ENCODE measurements at regions not wholly inside any gene's neighbourhood (a gene's known extent, or its start where the extent isn't known, plus 50 kb on each side); places are given as distances from the start of the nearest gene placed in this dataset.
"Not testable (repeated sequence)": the region's sequence is repeated elsewhere in the genome, so short reads cannot be mapped to it uniquely, and the experiment has no call there.

DNA sequence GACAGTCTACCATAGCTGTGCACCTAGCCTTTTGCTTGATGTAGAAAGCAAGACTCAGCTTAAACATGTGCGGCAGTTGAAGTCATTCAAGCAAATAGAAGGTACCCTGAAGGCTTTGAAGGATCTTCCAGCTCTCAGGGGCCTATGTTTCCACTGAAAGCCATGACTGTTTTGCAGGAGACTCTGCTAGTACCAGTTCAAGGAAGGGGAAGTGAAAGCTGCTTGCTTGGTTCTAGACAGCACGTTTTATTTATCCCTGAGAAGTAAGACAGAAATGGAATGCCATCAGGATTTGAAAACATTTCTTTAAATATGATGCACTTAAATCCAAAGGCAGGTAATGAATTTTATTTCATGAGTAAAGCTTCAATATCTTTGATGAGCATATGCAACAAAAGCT, 311.4 kb downstream of the PDCD6IP start:
- no peaks in the 10 kb centered on the region for H3K4me1 ChIP-seq (ENCODE audit: control insufficient read depth, insufficient read depth, low read length, unreplicated experiment)
- no peak overlapping the region for H3K4me3 ChIP-seq (ENCODE audit: low read depth, low read length)
- H3K27ac ChIP-seq (ENCODE audit: low read depth, low read length) = no peak overlapping the region
- no peak overlapping the region for H2AFZ ChIP-seq (ENCODE audit: low read length, unreplicated experiment)
- H3K79me2 ChIP-seq (ENCODE audit: control insufficient read depth, insufficient read depth, low read length, unreplicated experiment) = no peaks in the 10 kb centered on the region
- no peaks in the 10 kb centered on the region for H3K36me3 ChIP-seq (ENCODE audit: insufficient read depth, low read length)
- peaks cover 9% of the 10 kb centered on the region; the same call in 1 of the 2 replicates for H3K27me3 ChIP-seq (ENCODE audit: insufficient read depth, low read length)

DNA sequence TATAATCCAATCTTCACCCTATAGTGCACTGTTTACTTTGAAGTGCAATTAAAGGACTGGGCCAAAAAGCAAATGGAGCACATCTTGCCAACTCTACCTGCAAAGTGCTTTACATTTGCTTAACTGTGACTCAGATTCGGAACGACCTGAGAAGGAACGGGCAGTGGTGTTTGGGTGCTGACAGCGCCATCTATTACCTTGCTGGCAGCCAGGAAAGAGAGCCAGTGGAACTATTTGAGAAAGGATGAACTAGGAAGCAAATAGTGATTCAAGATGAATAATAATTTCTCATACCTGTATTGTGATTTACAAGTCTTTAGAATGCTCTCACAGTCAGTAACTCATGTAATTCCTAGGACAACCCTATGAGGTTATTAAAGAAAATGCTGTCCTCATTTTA, 312.9 kb downstream of the PDCD6IP start:
- no peaks in the 10 kb centered on the region for H3K79me2 ChIP-seq (ENCODE audit: control insufficient read depth, insufficient read depth, low read length, unreplicated experiment)
- no peaks in the 10 kb centered on the region for H3K36me3 ChIP-seq (ENCODE audit: insufficient read depth, low read length)
- no peak overlapping the region for H2AFZ ChIP-seq (ENCODE audit: low read length, unreplicated experiment)
- no peaks in the 10 kb centered on the region for H3K4me1 ChIP-seq (ENCODE audit: control insufficient read depth, insufficient read depth, low read length, unreplicated experiment)
- no peak overlapping the region for H3K27ac ChIP-seq (ENCODE audit: low read depth, low read length)
- no peaks in the 10 kb centered on the region for H3K27me3 ChIP-seq (ENCODE audit: insufficient read depth, low read length)
- H3K4me3 ChIP-seq (ENCODE audit: low read depth, low read length) = no peak overlapping the region

GRCh38 chr3:34112261-34112660, 313.8 kb downstream of the PDCD6IP start:
- not testable (repeated sequence) for H3K27ac ChIP-seq (ENCODE audit: low read depth, low read length); H3K79me2 ChIP-seq (ENCODE audit: control insufficient read depth, insufficient read depth, low read length, unreplicated experiment); H3K4me3 ChIP-seq (ENCODE audit: low read depth, low read length); H3K36me3 ChIP-seq (ENCODE audit: insufficient read depth, low read length); H3K4me1 ChIP-seq (ENCODE audit: control insufficient read depth, insufficient read depth, low read length, unreplicated experiment); H2AFZ ChIP-seq (ENCODE audit: low read length, unreplicated experiment); H3K27me3 ChIP-seq (ENCODE audit: insufficient read depth, low read length)

DNA sequence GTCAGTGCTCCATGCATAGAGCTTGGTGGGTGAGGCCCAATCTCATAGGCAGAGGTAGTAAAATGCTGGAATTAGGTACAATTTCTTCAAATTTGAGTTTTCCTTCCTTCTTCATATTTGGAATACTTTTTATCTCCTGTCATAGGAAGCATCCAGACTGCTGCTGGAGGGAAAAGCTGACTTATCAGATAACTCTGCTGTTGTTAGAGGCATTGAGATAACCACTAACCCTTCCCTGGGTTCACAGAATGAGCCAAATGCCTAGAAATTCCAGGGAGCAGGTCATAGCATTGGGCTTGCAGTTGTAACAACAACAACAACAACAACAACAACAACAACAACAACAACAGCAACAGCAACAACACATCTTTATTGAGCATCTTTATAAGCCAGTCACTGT, 332.7 kb downstream of the PDCD6IP start:
- Histone ChIP-seq H3K27ac (ENCODE audit: low read depth, low read length) (no peak overlapping the region), H2AFZ (ENCODE audit: low read length, unreplicated experiment) (no peak overlapping the region), H3K4me3 (ENCODE audit: low read depth, low read length) (no peak overlapping the region), H3K79me2 (ENCODE audit: control insufficient read depth, insufficient read depth, low read length, unreplicated experiment) (no peaks in the 10 kb centered on the region), H3K27me3 (ENCODE audit: insufficient read depth, low read length) (peaks cover 3% of the 10 kb centered on the region; the same call in 1 of the 2 replicates), H3K36me3 (ENCODE audit: insufficient read depth, low read length) (no peaks in the 10 kb centered on the region), H3K4me1 (ENCODE audit: control insufficient read depth, insufficient read depth, low read length, unreplicated experiment) (no peaks in the 10 kb centered on the region)

DNA sequence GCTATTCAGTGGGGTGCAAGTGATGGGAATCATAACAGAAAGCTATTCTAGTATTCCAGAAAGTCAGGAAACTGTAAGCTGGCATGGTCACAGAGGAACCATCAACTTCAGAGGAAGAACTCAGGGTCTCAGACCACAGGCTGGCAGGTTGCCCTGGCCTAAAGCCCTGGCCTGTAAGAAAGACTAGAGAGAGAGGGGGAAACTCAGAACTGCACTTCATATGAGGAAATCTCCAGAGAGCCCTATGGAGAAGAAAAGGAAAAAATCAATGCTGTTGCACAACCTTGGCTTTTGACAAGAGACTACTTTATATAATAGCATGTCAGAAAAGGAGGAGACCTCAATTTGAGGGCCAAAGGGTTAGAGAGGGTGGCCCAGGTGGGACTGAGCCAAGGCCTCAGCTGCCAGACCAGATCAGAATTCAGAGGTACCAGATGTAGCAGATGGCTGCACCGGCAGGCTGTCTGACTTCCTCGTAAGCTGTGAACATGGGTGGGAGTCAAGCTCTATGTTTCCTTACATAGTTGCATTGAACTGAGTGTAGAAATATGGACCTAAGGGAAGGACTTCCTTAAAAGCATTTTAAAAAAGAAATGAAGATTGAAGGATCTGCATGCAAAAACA, 333.8 kb downstream of the PDCD6IP start:
- H3K4me1 ChIP-seq (ENCODE audit: control insufficient read depth, insufficient read depth, low read length, unreplicated experiment) = no peaks in the 10 kb centered on the region
- H3K79me2 ChIP-seq (ENCODE audit: control insufficient read depth, insufficient read depth, low read length, unreplicated experiment) = no peaks in the 10 kb centered on the region
- H2AFZ ChIP-seq (ENCODE audit: low read length, unreplicated experiment) = no peak overlapping the region
- no peaks in the 10 kb centered on the region for H3K36me3 ChIP-seq (ENCODE audit: insufficient read depth, low read length)
- no peak overlapping the region for H3K27ac ChIP-seq (ENCODE audit: low read depth, low read length)
- H3K27me3 ChIP-seq (ENCODE audit: insufficient read depth, low read length) = peaks cover 3% of the 10 kb centered on the region; the same call in 1 of the 2 replicates
- no peak overlapping the region for H3K4me3 ChIP-seq (ENCODE audit: low read depth, low read length)

GRCh38 chr3:34139566-34139965, 341.1 kb downstream of the PDCD6IP start:
- no peak overlapping the region for H2AFZ ChIP-seq (ENCODE audit: low read length, unreplicated experiment)
- H3K27me3 ChIP-seq (ENCODE audit: insufficient read depth, low read length) = no peaks in the 10 kb centered on the region
- H3K4me3 ChIP-seq (ENCODE audit: low read depth, low read length) = no peak overlapping the region

GRCh38 chr3:34140616-34141015, 342.2 kb downstream of the PDCD6IP start:
- H3K4me1 ChIP-seq (ENCODE audit: control insufficient read depth, insufficient read depth, low read length, unreplicated experiment) = no peaks in the 10 kb centered on the region
- H3K79me2 ChIP-seq (ENCODE audit: control insufficient read depth, insufficient read depth, low read length, unreplicated experiment) = no peaks in the 10 kb centered on the region
- H3K36me3 ChIP-seq (ENCODE audit: insufficient read depth, low read length) = no peaks in the 10 kb centered on the region
- no peak overlapping the region for H3K4me3 ChIP-seq (ENCODE audit: low read depth, low read length)
- no peaks in the 10 kb centered on the region for H3K27me3 ChIP-seq (ENCODE audit: insufficient read depth, low read length)
- H3K27ac ChIP-seq (ENCODE audit: low read depth, low read length) = no peak overlapping the region
- H2AFZ ChIP-seq (ENCODE audit: low read length, unreplicated experiment) = no peak overlapping the region

More at GRCh38 chr3:34139566-34139965, 341.1 kb downstream of the PDCD6IP start:
- H3K4me1 ChIP-seq (ENCODE audit: control insufficient read depth, insufficient read depth, low read length, unreplicated experiment) = no peaks in the 10 kb centered on the region
- no peaks in the 10 kb centered on the region for H3K79me2 ChIP-seq (ENCODE audit: control insufficient read depth, insufficient read depth, low read length, unreplicated experiment)
- H3K36me3 ChIP-seq (ENCODE audit: insufficient read depth, low read length) = no peaks in the 10 kb centered on the region
- H3K27ac ChIP-seq (ENCODE audit: low read depth, low read length) = no peak overlapping the region

DNA sequence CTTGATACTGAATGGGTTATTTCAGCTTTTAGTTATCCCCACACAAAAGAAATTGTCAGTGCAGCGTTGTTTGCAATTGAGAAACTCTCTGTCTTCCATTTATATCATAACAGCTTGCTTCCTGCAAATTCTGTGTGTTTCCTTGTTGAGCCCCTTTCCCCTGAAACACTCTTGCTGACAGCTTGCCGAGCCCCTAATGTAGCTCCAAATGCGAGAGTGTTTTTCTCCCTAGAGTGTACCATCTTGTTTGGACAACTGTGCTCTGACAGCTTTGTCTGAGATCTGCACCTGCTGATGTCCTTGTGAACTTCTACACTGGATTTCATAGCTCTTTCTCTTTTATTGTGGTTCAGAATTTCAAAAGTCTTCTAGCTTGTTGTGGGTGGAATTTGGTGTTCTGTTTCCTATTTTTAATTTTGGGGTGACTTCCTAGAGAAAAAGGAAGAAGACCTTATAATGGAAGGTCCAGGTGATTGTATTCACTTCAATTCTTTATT, 343.5 kb downstream of the PDCD6IP start:
- H3K27ac ChIP-seq (ENCODE audit: low read depth, low read length) = no peak overlapping the region
- no peaks in the 10 kb centered on the region for H3K79me2 ChIP-seq (ENCODE audit: control insufficient read depth, insufficient read depth, low read length, unreplicated experiment)
- H3K27me3 ChIP-seq (ENCODE audit: insufficient read depth, low read length) = no peaks in the 10 kb centered on the region
- H3K4me3 ChIP-seq (ENCODE audit: low read depth, low read length) = no peak overlapping the region
- H2AFZ ChIP-seq (ENCODE audit: low read length, unreplicated experiment) = no peak overlapping the region
- H3K36me3 ChIP-seq (ENCODE audit: insufficient read depth, low read length) = no peaks in the 10 kb centered on the region
- H3K4me1 ChIP-seq (ENCODE audit: control insufficient read depth, insufficient read depth, low read length, unreplicated experiment) = no peaks in the 10 kb centered on the region

- no peaks in the 10 kb centered on the region for H3K79me2 ChIP-seq (ENCODE audit: control insufficient read depth, insufficient read depth, low read length, unreplicated experiment)
- no peak overlapping the region for H3K27ac ChIP-seq (ENCODE audit: low read depth, low read length)
- no peaks in the 10 kb centered on the region for H3K4me1 ChIP-seq (ENCODE audit: control insufficient read depth, insufficient read depth, low read length, unreplicated experiment)
- no peak overlapping the region for H3K4me3 ChIP-seq (ENCODE audit: low read depth, low read length)
- no peaks in the 10 kb centered on the region for H3K27me3 ChIP-seq (ENCODE audit: insufficient read depth, low read length)
- no peaks in the 10 kb centered on the region for H3K36me3 ChIP-seq (ENCODE audit: insufficient read depth, low read length)
- H2AFZ ChIP-seq (ENCODE audit: low read length, unreplicated experiment) = no peak overlapping the region
These were observed 347.4 kb downstream of the PDCD6IP start for GRCh38 chr3:34145796-34146195.

- H3K79me2 ChIP-seq (ENCODE audit: control insufficient read depth, insufficient read depth, low read length, unreplicated experiment) = no peaks in the 10 kb centered on the region
- no peak overlapping the region for H2AFZ ChIP-seq (ENCODE audit: low read length, unreplicated experiment)
- no peak overlapping the region for H3K4me3 ChIP-seq (ENCODE audit: low read depth, low read length)
- H3K4me1 ChIP-seq (ENCODE audit: control insufficient read depth, insufficient read depth, low read length, unreplicated experiment) = no peaks in the 10 kb centered on the region
- no peak overlapping the region for H3K27ac ChIP-seq (ENCODE audit: low read depth, low read length)
- H3K36me3 ChIP-seq (ENCODE audit: insufficient read depth, low read length) = no peaks in the 10 kb centered on the region
- H3K27me3 ChIP-seq (ENCODE audit: insufficient read depth, low read length) = no peaks in the 10 kb centered on the region
These were observed 348.2 kb downstream of the PDCD6IP start for GRCh38 chr3:34146596-34146995.

DNA sequence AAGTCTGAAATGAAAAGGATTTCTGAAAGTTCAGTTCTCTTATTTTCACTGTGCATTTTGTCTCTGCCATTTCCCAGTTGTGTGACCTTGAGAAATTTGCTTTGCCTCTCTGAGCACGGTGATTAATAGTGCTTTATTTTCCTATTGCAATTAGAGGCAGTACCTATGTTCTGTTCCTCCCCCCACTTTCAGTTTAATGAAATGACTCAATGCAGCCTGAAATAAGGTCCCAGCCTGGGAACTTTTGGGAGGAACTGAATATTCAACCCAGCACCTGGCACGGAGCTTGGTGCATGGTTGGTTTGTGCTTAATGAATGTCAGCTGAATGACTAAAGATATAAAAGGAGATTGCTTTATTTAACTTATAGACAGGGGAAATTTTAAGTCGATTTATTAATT, 352.6 kb downstream of the PDCD6IP start:
- Histone ChIP-seq H3K4me1 (ENCODE audit: control insufficient read depth, insufficient read depth, low read length, unreplicated experiment) (no peaks in the 10 kb centered on the region), H3K27me3 (ENCODE audit: insufficient read depth, low read length) (no peaks in the 10 kb centered on the region), H3K36me3 (ENCODE audit: insufficient read depth, low read length) (no peaks in the 10 kb centered on the region), H3K4me3 (ENCODE audit: low read depth, low read length) (no peak overlapping the region), H3K27ac (ENCODE audit: low read depth, low read length) (no peak overlapping the region), H2AFZ (ENCODE audit: low read length, unreplicated experiment) (no peak overlapping the region), H3K79me2 (ENCODE audit: control insufficient read depth, insufficient read depth, low read length, unreplicated experiment) (no peaks in the 10 kb centered on the region)
